Endodermal cell (in vitro differentiated cells): ENCODE measurements at regions not wholly inside any gene's neighbourhood (a gene's known extent, or its start where the extent isn't known, plus 50 kb on each side); places are given as distances from the start of the nearest gene placed in this dataset.

Source experiments
- DNase-seq: peaks from one replicate; pipeline ENCODE4 v3.0.0-alpha.2; 2017
- H3K27ac ChIP-seq: 2 replicates; pipeline ENCODE4 v1.5.1; 2013; ENCODE audit warnings: mild to moderate bottlenecking, low read depth, low read length, moderate library complexity
- H3K27me3 ChIP-seq: 2 replicates; pipeline ENCODE4 v1.6.1; 2013; ENCODE audit warnings: mild to moderate bottlenecking, low read length, moderate library complexity; ENCODE audit not compliant: insufficient read depth, control insufficient read depth, poor library complexity, severe bottlenecking
- H3K36me3 ChIP-seq: 2 replicates; pipeline ENCODE4 v1.7.0; 2013; ENCODE audit warnings: mild to moderate bottlenecking, low read length, moderate library complexity; ENCODE audit not compliant: control insufficient read depth, insufficient read depth
- H3K4me1 ChIP-seq: one replicate; pipeline ENCODE4 v1.7.0; 2013; ENCODE audit warnings: low read length; ENCODE audit not compliant: control insufficient read depth, insufficient read depth
- H3K4me3 ChIP-seq: 2 replicates; pipeline ENCODE4 v1.5.1; 2013; ENCODE audit warnings: mild to moderate bottlenecking, low read length, moderate library complexity
- H3K9ac ChIP-seq: 2 replicates; pipeline ENCODE4 v1.6.1; 2013; ENCODE audit warnings: mild to moderate bottlenecking, low read length, moderate library complexity; ENCODE audit not compliant: poor library complexity, severe bottlenecking; ENCODE audit errors: extremely low read depth
- H3K9me3 ChIP-seq: 2 replicates; pipeline ENCODE4 v1.6.1; 2013; ENCODE audit warnings: mild to moderate bottlenecking, low read length, moderate library complexity; ENCODE audit not compliant: control insufficient read depth
- H3K27ac Mint-ChIP-seq: 2 replicates; pipeline ENCODE4 v1.8.0; 2020; ENCODE audit warnings: mixed read lengths
- H3K27me3 Mint-ChIP-seq: 2 replicates; pipeline ENCODE4 v1.8.0; 2021; ENCODE audit warnings: mild to moderate bottlenecking, mixed read lengths; ENCODE audit not compliant: insufficient read depth
- H3K36me3 Mint-ChIP-seq: 2 replicates; pipeline ENCODE4 v1.8.0; 2020; ENCODE audit warnings: low read depth, mixed read lengths
- H3K4me1 Mint-ChIP-seq: 2 replicates; pipeline ENCODE4 v1.8.0; 2020; ENCODE audit warnings: mixed read lengths
- H3K4me3 Mint-ChIP-seq: 2 replicates; pipeline ENCODE4 v1.8.0; 2020; ENCODE audit warnings: mild to moderate bottlenecking, moderate library complexity, mixed read lengths
- H3K9me3 Mint-ChIP-seq: 2 replicates; pipeline ENCODE4 v1.8.0; 2020; ENCODE audit warnings: mild to moderate bottlenecking, mixed read lengths
- CTCF ChIP-seq: fragments of 200-600 bp; sonication (generic); conservative IDR thresholded peaks from 2 replicates; pipeline ENCODE4 v1.5.0; 2021; ENCODE audit warnings: antibody characterized with exemption, mild to moderate bottlenecking
- WGBS, 2 experiments: methylation state at CpG; one replicate each; pipeline versions ENCODE4 v1.1.5 to v1.1.7; 2013; ENCODE audit warnings: missing lambda C conversion rate in 2 of 2, mixed read lengths in 1 of 2; ENCODE audit not compliant: insufficient coverage in 1 of 2, insufficient read length in 1 of 2; 5-methylcytosine and 5-hydroxymethylcytosine counted together

- H3K36me3 ChIP-seq, result no peaks in the 10 kb centered on the region
- H3K27me3 ChIP-seq, result no peaks in the 10 kb centered on the region
- no peak for DNase-seq
- WGBS, 2 experiments, result 87 to 100% methylated on average over 3 of the region's 3 CpGs
- H3K4me1 Mint-ChIP-seq, result no peaks in the 10 kb centered on the region
- no peaks in the 10 kb centered on the region for H3K27me3 Mint-ChIP-seq
- H3K9me3 Mint-ChIP-seq, result peaks cover 3% of the 10 kb centered on the region
- no peaks in the 10 kb centered on the region for H3K36me3 Mint-ChIP-seq
- H3K4me1 ChIP-seq, result no peaks in the 10 kb centered on the region
- no peak overlapping the region for H3K4me3 Mint-ChIP-seq
- H3K27ac ChIP-seq, result no peak overlapping the region
- no peaks in the 10 kb centered on the region for H3K9me3 ChIP-seq
- no peak overlapping the region for H3K9ac ChIP-seq
- H3K27ac Mint-ChIP-seq, result no peak overlapping the region
- no peak for TF ChIP-seq CTCF
- no peak overlapping the region for H3K4me3 ChIP-seq
Observed at GRCh38 chr7:97293031-97293430, 175.5 kb downstream of the SDHAF3 start.

GRCh38 chr7:97298561-97298960 lies 181.1 kb downstream of the SDHAF3 start:
- Histone ChIP-seq H3K9me3 (no peaks in the 10 kb centered on the region), H3K27me3 (no peaks in the 10 kb centered on the region), H3K27ac (no peak overlapping the region), H3K4me1 (no peaks in the 10 kb centered on the region), H3K36me3 (no peaks in the 10 kb centered on the region), H3K4me3 (no peak overlapping the region), H3K9ac (no peak overlapping the region)
- TF ChIP-seq CTCF, result no peak
- H3K36me3 Mint-ChIP-seq, result no peaks in the 10 kb centered on the region
- no peak for DNase-seq
- H3K27ac Mint-ChIP-seq, result no peak overlapping the region
- H3K4me1 Mint-ChIP-seq, result no peaks in the 10 kb centered on the region
- H3K27me3 Mint-ChIP-seq, result no peaks in the 10 kb centered on the region
- no peaks in the 10 kb centered on the region for H3K9me3 Mint-ChIP-seq
- no peak overlapping the region for H3K4me3 Mint-ChIP-seq
- 79 to 93% methylated on average over 2 of the region's 2 CpGs for WGBS, 2 experiments

- H3K4me1 ChIP-seq, result no peaks in the 10 kb centered on the region
- no peak overlapping the region for H3K4me3 ChIP-seq
- H3K9ac ChIP-seq, result no peak overlapping the region
- Mint-ChIP-seq H3K36me3 (no peaks in the 10 kb centered on the region), H3K27ac (no peak overlapping the region), H3K27me3 (no peaks in the 10 kb centered on the region), H3K9me3 (peaks cover 4% of the 10 kb centered on the region), H3K4me3 (no peak overlapping the region), H3K4me1 (no peaks in the 10 kb centered on the region)
- 91 to 98% methylated on average over 6 to 8 of the region's 8 CpGs for WGBS, 2 experiments
- H3K36me3 ChIP-seq, result no peaks in the 10 kb centered on the region
- no peak for TF ChIP-seq CTCF
- H3K27me3 ChIP-seq, result no peaks in the 10 kb centered on the region
- no peak for DNase-seq
- no peaks in the 10 kb centered on the region for H3K9me3 ChIP-seq
- no peak overlapping the region for H3K27ac ChIP-seq
Observed at GRCh38 chr7:97305589-97305988, 188.1 kb downstream of the SDHAF3 start.
